Neural crest cell (in vitro differentiated cells): ENCODE measurements at regions not wholly inside any gene's neighbourhood (a gene's known extent, or its start where the extent isn't known, plus 50 kb on each side); places are given as distances from the start of the nearest gene placed in this dataset.

Experiments
- DNase-seq: peaks from one replicate; pipeline ENCODE4 v3.0.0; 2021; ENCODE audit warnings: low read depth, mixed read lengths, low spot score
- H3K27ac Mint-ChIP-seq: one replicate; pipeline ENCODE4 v1.8.0; 2021; ENCODE audit warnings: mild to moderate bottlenecking, mixed read lengths; ENCODE audit not compliant: unreplicated experiment
- H3K27me3 Mint-ChIP-seq: 2 replicates; pipeline ENCODE4 v1.8.0; 2021; ENCODE audit warnings: low read depth, mild to moderate bottlenecking, mixed read lengths
- H3K36me3 Mint-ChIP-seq: 2 replicates; pipeline ENCODE4 v1.8.0; 2021; ENCODE audit warnings: low read depth, mild to moderate bottlenecking, mixed read lengths
- H3K4me1 Mint-ChIP-seq: 2 replicates; pipeline ENCODE4 v1.8.0; 2021; ENCODE audit warnings: mixed read lengths
- H3K4me3 Mint-ChIP-seq: one replicate; pipeline ENCODE4 v1.8.0; 2021; ENCODE audit warnings: mild to moderate bottlenecking, mixed read lengths
- H3K9me3 Mint-ChIP-seq: 2 replicates; pipeline ENCODE4 v1.8.0; 2021; ENCODE audit warnings: mixed read lengths
- TF ChIP-seq, protein P1 (sequence below): fragments of 200-600 bp; sonication (generic); conservative IDR thresholded peaks from 2 replicates; pipeline ENCODE4 v1.5.0; 2021; ENCODE audit warnings: antibody characterized with exemption, mild to moderate bottlenecking

- peaks cover 8% of the 10 kb centered on the region for H3K27me3 Mint-ChIP-seq
- no peak for DNase-seq
- no peaks in the 10 kb centered on the region for H3K4me1 Mint-ChIP-seq
- no peak overlapping the region for H3K27ac Mint-ChIP-seq
- TF ChIP-seq, protein P1, sequence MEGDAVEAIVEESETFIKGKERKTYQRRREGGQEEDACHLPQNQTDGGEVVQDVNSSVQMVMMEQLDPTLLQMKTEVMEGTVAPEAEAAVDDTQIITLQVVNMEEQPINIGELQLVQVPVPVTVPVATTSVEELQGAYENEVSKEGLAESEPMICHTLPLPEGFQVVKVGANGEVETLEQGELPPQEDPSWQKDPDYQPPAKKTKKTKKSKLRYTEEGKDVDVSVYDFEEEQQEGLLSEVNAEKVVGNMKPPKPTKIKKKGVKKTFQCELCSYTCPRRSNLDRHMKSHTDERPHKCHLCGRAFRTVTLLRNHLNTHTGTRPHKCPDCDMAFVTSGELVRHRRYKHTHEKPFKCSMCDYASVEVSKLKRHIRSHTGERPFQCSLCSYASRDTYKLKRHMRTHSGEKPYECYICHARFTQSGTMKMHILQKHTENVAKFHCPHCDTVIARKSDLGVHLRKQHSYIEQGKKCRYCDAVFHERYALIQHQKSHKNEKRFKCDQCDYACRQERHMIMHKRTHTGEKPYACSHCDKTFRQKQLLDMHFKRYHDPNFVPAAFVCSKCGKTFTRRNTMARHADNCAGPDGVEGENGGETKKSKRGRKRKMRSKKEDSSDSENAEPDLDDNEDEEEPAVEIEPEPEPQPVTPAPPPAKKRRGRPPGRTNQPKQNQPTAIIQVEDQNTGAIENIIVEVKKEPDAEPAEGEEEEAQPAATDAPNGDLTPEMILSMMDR = no peak
- no peaks in the 10 kb centered on the region for H3K36me3 Mint-ChIP-seq
- H3K4me3 Mint-ChIP-seq = no peak overlapping the region
- peaks cover 2% of the 10 kb centered on the region for H3K9me3 Mint-ChIP-seq
Measured at GRCh38 chr21:38134084-38134873, 122.5 kb upstream of the KCNJ15 start.

- peaks cover 3% of the 10 kb centered on the region for H3K27me3 Mint-ChIP-seq
- peaks cover 17% of the 10 kb centered on the region for H3K4me1 Mint-ChIP-seq
- no peak overlapping the region for H3K4me3 Mint-ChIP-seq
- no peaks in the 10 kb centered on the region for H3K36me3 Mint-ChIP-seq
- DNase-seq = no peak
- H3K27ac Mint-ChIP-seq = no peak overlapping the region
- TF ChIP-seq, protein P1 = no peak
- peaks cover 4% of the 10 kb centered on the region for H3K9me3 Mint-ChIP-seq
Measured at GRCh38 chr21:38136201-38136600, 120.6 kb upstream of the KCNJ15 start.

DNA sequence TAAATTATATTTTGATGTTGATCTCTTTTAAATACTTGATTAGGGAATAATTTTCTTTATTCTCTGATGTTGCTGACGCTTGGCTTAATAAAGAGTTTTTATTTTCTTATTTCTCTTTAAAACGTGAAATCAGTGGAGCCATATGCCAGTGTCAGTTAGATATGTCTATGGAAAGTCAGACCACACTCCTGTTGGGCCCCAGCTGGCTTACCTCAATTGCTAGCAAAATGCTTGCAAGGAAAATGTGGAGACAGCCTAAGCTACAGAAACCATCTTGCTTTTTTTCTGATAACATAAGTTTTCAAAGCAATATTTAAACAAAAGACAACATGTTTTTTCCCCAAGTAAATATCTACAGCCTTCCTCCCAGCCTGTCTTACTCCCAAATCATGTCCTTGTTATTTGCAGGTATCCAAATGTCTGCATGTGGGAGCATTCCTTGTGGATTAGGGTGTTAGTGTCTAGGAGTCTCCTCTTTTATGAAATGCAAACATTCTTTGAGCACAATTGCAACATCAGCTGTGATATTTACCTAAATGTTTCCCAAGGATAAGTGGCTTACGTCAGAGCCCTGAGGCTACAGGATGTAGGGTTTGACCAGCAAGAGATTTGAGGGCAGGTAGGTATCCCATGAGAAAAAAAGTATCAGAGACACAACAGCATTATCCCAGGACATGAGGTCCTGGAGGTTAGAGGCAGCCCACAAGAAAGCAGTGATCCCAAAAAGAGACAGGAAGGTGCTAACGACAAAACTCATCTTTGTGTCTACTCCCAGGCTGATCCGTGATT is 117.2 kb upstream of the KCNJ15 start:
- no peak for DNase-seq
- TF ChIP-seq, protein P1 = no peak
- peaks cover 19% of the 10 kb centered on the region for H3K4me1 Mint-ChIP-seq
- H3K27ac Mint-ChIP-seq = no peak overlapping the region
- peaks cover 5% of the 10 kb centered on the region for H3K36me3 Mint-ChIP-seq
- H3K4me3 Mint-ChIP-seq = no peak overlapping the region
- H3K27me3 Mint-ChIP-seq = no peaks in the 10 kb centered on the region
- peaks cover 12% of the 10 kb centered on the region for H3K9me3 Mint-ChIP-seq

- H3K27me3 Mint-ChIP-seq = no peaks in the 10 kb centered on the region
- H3K4me3 Mint-ChIP-seq = no peak overlapping the region
- TF ChIP-seq, protein P1 = no peak
- DNase-seq = no peak
- H3K9me3 Mint-ChIP-seq = peaks cover 16% of the 10 kb centered on the region
- peaks cover 19% of the 10 kb centered on the region for H3K4me1 Mint-ChIP-seq
- peaks cover 6% of the 10 kb centered on the region for H3K36me3 Mint-ChIP-seq
- H3K27ac Mint-ChIP-seq = no peak overlapping the region
Measured at GRCh38 chr21:38140207-38140903, 116.4 kb upstream of the KCNJ15 start.

- Mint-ChIP-seq H3K4me3 (no peak overlapping the region), H3K27me3 (no peaks in the 10 kb centered on the region), H3K36me3 (peaks cover 9% of the 10 kb centered on the region), H3K9me3 (peaks cover 19% of the 10 kb centered on the region), H3K4me1 (peaks cover 25% of the 10 kb centered on the region), H3K27ac (no peak overlapping the region)
- DNase-seq = no peak
- TF ChIP-seq, protein P1 = no peak
Measured at GRCh38 chr21:38142224-38142623, 114.6 kb upstream of the KCNJ15 start.
